Tibial nerve (tissue), 4 donors: ENCODE measurements at regions not wholly inside any gene's neighbourhood (a gene's known extent, or its start where the extent isn't known, plus 50 kb on each side); places are given as distances from the start of the nearest gene placed in this dataset.
A peak's percentile ranks its signal among the peaks of the same experiment; 100 is the strongest.

Experiments used
- DNase-seq, 2 donors: peaks; one replicate each; pipeline ENCODE4 v3.0.0-alpha.2; 2019; ENCODE audit warnings: low spot score in 2 of 2
- H3K27ac ChIP-seq, 4 donors: fragments of 200-600 bp; sonication (generic) in 3 of 4; one replicate each; pipeline ENCODE4 v1.5.1; 2017 to 2019; ENCODE audit warnings: mild to moderate bottlenecking in 1 of 4
- H3K27me3 ChIP-seq, 2 donors: fragments of 200-600 bp; sonication (generic) in 1 of 2; one replicate each; pipeline versions ENCODE4 v1.5.1 to v1.6.0; 2017 to 2019
- H3K36me3 ChIP-seq, 3 donors: fragments of 200-600 bp; sonication (generic); one replicate each; pipeline ENCODE4 v1.5.1; 2018 to 2019
- H3K4me1 ChIP-seq, 4 donors: fragments of 200-600 bp; sonication (generic) in 3 of 4; one replicate each; pipeline ENCODE4 v1.5.1; 2017 to 2019
- H3K4me3 ChIP-seq, 4 donors: fragments of 200-600 bp; sonication (generic) in 3 of 4; one replicate each; pipeline ENCODE4 v1.5.1; 2017 to 2019; ENCODE audit warnings: mild to moderate bottlenecking in 1 of 4, moderate library complexity in 1 of 4
- H3K9me3 ChIP-seq, 4 donors: fragments of 200-600 bp; sonication (generic) in 3 of 4; one replicate each; pipeline ENCODE4 v1.5.1; 2017 to 2019
- EP300 ChIP-seq, 2 donors: sonication (generic); formaldehyde crosslinking; IDR thresholded peaks; one replicate each; pipeline ENCODE4 v1.6.1; 2017; ENCODE audit warnings: antibody characterized with exemption in 2 of 2, mild to moderate bottlenecking in 1 of 2
- POLR2A ChIP-seq, 2 donors: fragments of 450-650 bp; IDR thresholded peaks; one replicate each; pipeline ENCODE4 v1.6.1; 2017; ENCODE audit warnings: antibody characterized with exemption in 2 of 2, mild to moderate bottlenecking in 2 of 2, moderate library complexity in 2 of 2
- WGBS, 2 donors: methylation state at CpG; one replicate each; pipeline ENCODE4 v1.1.5; 2018; 5-methylcytosine and 5-hydroxymethylcytosine counted together
- TF ChIP-seq, protein P1 (sequence below), 5 experiments: fragments of 200-600 bp in 3 of 5; fragments of 450-650 bp in 2 of 5; sonication (generic) in 3 of 5; IDR thresholded peaks; one replicate each; pipeline ENCODE4 v1.5.1; 2016 to 2019; ENCODE audit warnings: antibody characterized with exemption in 5 of 5, mild to moderate bottlenecking in 3 of 5, moderate library complexity in 2 of 5

- Histone ChIP-seq H3K36me3 (no peaks in the 10 kb centered on the region), H3K4me3 (no peak overlapping the region), H3K4me1 (no peaks in the 10 kb centered on the region), H3K27me3 (no peaks in the 10 kb centered on the region), H3K27ac (no peak overlapping the region), H3K9me3 (no peaks in the 10 kb centered on the region)
- TF ChIP-seq, protein P1, sequence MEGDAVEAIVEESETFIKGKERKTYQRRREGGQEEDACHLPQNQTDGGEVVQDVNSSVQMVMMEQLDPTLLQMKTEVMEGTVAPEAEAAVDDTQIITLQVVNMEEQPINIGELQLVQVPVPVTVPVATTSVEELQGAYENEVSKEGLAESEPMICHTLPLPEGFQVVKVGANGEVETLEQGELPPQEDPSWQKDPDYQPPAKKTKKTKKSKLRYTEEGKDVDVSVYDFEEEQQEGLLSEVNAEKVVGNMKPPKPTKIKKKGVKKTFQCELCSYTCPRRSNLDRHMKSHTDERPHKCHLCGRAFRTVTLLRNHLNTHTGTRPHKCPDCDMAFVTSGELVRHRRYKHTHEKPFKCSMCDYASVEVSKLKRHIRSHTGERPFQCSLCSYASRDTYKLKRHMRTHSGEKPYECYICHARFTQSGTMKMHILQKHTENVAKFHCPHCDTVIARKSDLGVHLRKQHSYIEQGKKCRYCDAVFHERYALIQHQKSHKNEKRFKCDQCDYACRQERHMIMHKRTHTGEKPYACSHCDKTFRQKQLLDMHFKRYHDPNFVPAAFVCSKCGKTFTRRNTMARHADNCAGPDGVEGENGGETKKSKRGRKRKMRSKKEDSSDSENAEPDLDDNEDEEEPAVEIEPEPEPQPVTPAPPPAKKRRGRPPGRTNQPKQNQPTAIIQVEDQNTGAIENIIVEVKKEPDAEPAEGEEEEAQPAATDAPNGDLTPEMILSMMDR (IDR thresholded peaks at IDR 0.05), result no peak
- TF ChIP-seq POLR2A (IDR thresholded peaks at IDR 0.05) (no peak), EP300 (IDR thresholded peaks at IDR 0.05) (no peak)
- WGBS, 2 donors, result 44 to 61% methylated on average over 3 of the region's 3 CpGs
- peak in 1 of 2 donors; percentile 30 for DNase-seq
Measured at GRCh38 chr6:91781946-91782345, 1195.1 kb upstream of the MAP3K7 start.

- Histone ChIP-seq H3K27me3 (no peaks in the 10 kb centered on the region), H3K4me3 (no peak overlapping the region), H3K4me1 (no peaks in the 10 kb centered on the region), H3K36me3 (no peaks in the 10 kb centered on the region), H3K9me3 (peaks cover 0 to 5% (median 1%) of the 10 kb centered on the region in 4 donors), H3K27ac (no peak overlapping the region)
- no peak for TF ChIP-seq EP300 (IDR thresholded peaks at IDR 0.05)
- TF ChIP-seq POLR2A (IDR thresholded peaks at IDR 0.05), result no peak
- TF ChIP-seq, protein P1 (IDR thresholded peaks at IDR 0.05), result no peak
- WGBS, 2 donors, result 88 to 92% methylated on average over 2 of the region's 2 CpGs
- DNase-seq, result no peak
Measured at GRCh38 chr6:91780270-91780669, 1193.4 kb upstream of the MAP3K7 start.

DNA sequence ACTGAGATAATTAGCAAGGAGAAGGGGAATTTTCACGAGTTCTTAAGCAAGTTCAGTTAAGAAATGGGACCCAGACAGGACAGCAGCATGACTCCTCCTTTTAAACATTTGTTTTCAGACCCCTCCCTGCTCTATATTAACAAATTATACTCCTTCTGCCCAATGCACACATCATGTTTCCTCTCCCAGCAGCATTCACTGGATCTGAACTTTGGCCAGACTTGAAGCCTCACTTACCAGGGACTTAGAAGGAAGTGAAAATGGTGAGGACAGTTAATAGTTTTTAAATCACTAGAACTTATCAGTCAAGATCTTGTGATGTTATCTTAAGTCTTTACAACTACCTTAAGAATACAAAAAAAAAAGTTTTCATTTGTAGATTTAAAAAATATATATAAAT is 1174.7 kb upstream of the MAP3K7 start:
- no peak overlapping the region for H3K4me3 ChIP-seq
- no peaks in the 10 kb centered on the region for H3K36me3 ChIP-seq
- no peaks in the 10 kb centered on the region for H3K9me3 ChIP-seq
- DNase-seq, result no peak
- no peak overlapping the region for H3K27ac ChIP-seq
- no peaks in the 10 kb centered on the region for H3K4me1 ChIP-seq
- WGBS, 2 donors, result 74 to 81% methylated on average over 1 of the region's 1 CpG
- TF ChIP-seq EP300 (IDR thresholded peaks at IDR 0.05), result no peak
- no peak for TF ChIP-seq POLR2A (IDR thresholded peaks at IDR 0.05)
- TF ChIP-seq, protein P1 (IDR thresholded peaks at IDR 0.05), result no peak
- H3K27me3 ChIP-seq, result no peaks in the 10 kb centered on the region

DNA sequence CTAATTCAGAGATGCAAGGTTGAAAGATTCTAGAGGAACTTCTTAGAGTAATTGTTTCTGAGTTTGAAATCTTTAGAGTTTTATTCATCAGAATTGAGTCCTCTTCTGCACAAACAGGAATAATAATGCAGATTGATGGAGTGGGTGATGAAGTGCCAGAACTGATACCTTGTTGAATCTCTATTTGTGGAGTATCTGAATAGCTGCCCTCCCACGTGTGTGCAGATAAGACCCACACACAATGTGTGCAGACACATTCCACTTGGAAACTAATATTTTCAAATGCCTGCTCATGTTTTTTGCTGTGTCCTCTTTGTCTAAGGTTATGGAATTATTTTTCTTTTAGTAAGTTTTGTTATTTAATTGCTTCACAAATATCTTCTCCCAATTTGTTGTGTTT is 1167.8 kb upstream of the MAP3K7 start:
- H3K4me3 ChIP-seq, result no peak overlapping the region
- TF ChIP-seq POLR2A (IDR thresholded peaks at IDR 0.05) (no peak), EP300 (IDR thresholded peaks at IDR 0.05) (no peak)
- TF ChIP-seq, protein P1 (IDR thresholded peaks at IDR 0.05), result no peak
- no peaks in the 10 kb centered on the region for H3K27me3 ChIP-seq
- no peak overlapping the region for H3K27ac ChIP-seq
- no peaks in the 10 kb centered on the region for H3K36me3 ChIP-seq
- WGBS, 2 donors, result 61 to 76% methylated on average over 1 of the region's 1 CpG
- DNase-seq, result no peak
- H3K4me1 ChIP-seq, result no peaks in the 10 kb centered on the region
- no peaks in the 10 kb centered on the region for H3K9me3 ChIP-seq

- WGBS, 2 donors, result 72 to 75% methylated on average over 6 of the region's 6 CpGs
- Histone ChIP-seq H3K36me3 (no peaks in the 10 kb centered on the region), H3K4me1 (no peaks in the 10 kb centered on the region), H3K27me3 (no peaks in the 10 kb centered on the region), H3K27ac (no peak overlapping the region), H3K4me3 (no peak overlapping the region), H3K9me3 (no peaks in the 10 kb centered on the region)
- DNase-seq, result no peak
- TF ChIP-seq EP300 (IDR thresholded peaks at IDR 0.05), result no peak
- TF ChIP-seq, protein P1 (IDR thresholded peaks at IDR 0.05), result no peak
- no peak for TF ChIP-seq POLR2A (IDR thresholded peaks at IDR 0.05)
Measured at GRCh38 chr6:91751526-91751925, 1164.7 kb upstream of the MAP3K7 start.
